HEK293T (cell line): ENCODE measurements at regions not wholly inside any gene's neighbourhood (a gene's known extent, or its start where the extent isn't known, plus 50 kb on each side); places are given as distances from the start of the nearest gene placed in this dataset.

ENCODE experiments used
- FOXK2 ChIP-seq: fragments of 450-650 bp; IDR thresholded peaks from 2 replicates; pipeline ENCODE4 v1.6.1; 2016; ENCODE audit warnings: mild to moderate bottlenecking
- FOXM1 ChIP-seq: fragments of 450-650 bp; IDR thresholded peaks from 2 replicates; pipeline ENCODE4 v1.6.1; 2017; ENCODE audit warnings: mild to moderate bottlenecking, borderline replicate concordance
- NFRKB ChIP-seq: fragments of 450-650 bp; IDR thresholded peaks from 2 replicates; pipeline ENCODE4 v1.6.1; 2016; ENCODE audit warnings: mild to moderate bottlenecking, moderate library complexity
- SP1 ChIP-seq: fragments of 450-650 bp; IDR thresholded peaks from 2 replicates; pipeline ENCODE4 v1.6.1; 2017
- SUZ12 ChIP-seq: fragments of 450-650 bp; IDR thresholded peaks from 2 replicates; pipeline ENCODE4 v1.6.1; 2016; ENCODE audit warnings: mild to moderate bottlenecking
- TARDBP ChIP-seq: fragments of 450-650 bp; IDR thresholded peaks from 2 replicates; pipeline ENCODE4 v1.6.1; 2016
- ZNF384 ChIP-seq: fragments of 450-650 bp; IDR thresholded peaks from 2 replicates; pipeline ENCODE4 v1.6.1; 2016

DNA sequence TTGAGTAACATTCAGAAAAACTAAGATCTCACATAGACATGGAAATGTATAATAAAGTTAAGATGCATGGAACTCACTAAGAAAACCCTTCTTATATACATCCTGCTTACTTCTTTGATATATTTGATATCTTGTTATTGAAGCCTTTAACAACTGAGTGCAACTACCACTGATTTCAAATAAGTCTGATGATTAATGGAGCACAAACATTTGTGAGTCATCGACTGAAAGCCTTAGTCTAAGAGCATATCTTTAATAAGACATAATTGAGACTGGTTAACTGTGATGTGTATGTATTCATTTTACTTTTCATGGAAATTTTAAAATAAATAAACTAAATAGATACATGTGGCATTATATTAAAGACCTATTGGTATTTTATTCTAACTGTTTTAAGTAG lies 740.5 kb downstream of the EPHA3 start:
- no peak for TF ChIP-seq SUZ12
- TF ChIP-seq TARDBP, result no peak
- TF ChIP-seq NFRKB, result no peak
- TF ChIP-seq FOXK2, result no peak
- no peak for TF ChIP-seq FOXM1
- no peak for TF ChIP-seq SP1
- no peak for TF ChIP-seq ZNF384
